ENCODE measurements at regions not wholly inside any gene's neighbourhood (a gene's known extent, or its start where the extent isn't known, plus 50 kb on each side); places are given as distances from the start of the nearest gene placed in this dataset.

GRCh38 chr5:8864053-8864452 lies 681.8 kb downstream of the SEMA5A start:
- H3K9me3 ChIP-seq (replicated peaks in 1 of 3): no peaks in the 10 kb centered on the region
- intact Hi-C loops (cut with DNase I): no loop called here
- H3K27ac ChIP-seq: no peak overlapping the region
- TF ChIP-seq, protein P1, sequence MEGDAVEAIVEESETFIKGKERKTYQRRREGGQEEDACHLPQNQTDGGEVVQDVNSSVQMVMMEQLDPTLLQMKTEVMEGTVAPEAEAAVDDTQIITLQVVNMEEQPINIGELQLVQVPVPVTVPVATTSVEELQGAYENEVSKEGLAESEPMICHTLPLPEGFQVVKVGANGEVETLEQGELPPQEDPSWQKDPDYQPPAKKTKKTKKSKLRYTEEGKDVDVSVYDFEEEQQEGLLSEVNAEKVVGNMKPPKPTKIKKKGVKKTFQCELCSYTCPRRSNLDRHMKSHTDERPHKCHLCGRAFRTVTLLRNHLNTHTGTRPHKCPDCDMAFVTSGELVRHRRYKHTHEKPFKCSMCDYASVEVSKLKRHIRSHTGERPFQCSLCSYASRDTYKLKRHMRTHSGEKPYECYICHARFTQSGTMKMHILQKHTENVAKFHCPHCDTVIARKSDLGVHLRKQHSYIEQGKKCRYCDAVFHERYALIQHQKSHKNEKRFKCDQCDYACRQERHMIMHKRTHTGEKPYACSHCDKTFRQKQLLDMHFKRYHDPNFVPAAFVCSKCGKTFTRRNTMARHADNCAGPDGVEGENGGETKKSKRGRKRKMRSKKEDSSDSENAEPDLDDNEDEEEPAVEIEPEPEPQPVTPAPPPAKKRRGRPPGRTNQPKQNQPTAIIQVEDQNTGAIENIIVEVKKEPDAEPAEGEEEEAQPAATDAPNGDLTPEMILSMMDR (IDR thresholded peaks at IDR 0.05): no peak
- no peak for TF ChIP-seq POLR2A (IDR thresholded peaks at IDR 0.05)
- WGBS, 4 donors: 41 to 69% (median 51%) methylated on average over 4 of the region's 4 CpGs
- DNase-seq: no peak
- H3K4me1 ChIP-seq (replicated peaks in 1 of 2): no peaks in the 10 kb centered on the region
- H3K36me3 ChIP-seq (replicated peaks in 1 of 2): no peaks in the 10 kb centered on the region
- no peak overlapping the region for H3K4me3 ChIP-seq
- no peaks in the 10 kb centered on the region for H3K27me3 ChIP-seq

- H3K4me3 ChIP-seq: no peak overlapping the region
Observed at GRCh38 chr5:8865266-8865665, 680.6 kb downstream of the SEMA5A start.

DNA sequence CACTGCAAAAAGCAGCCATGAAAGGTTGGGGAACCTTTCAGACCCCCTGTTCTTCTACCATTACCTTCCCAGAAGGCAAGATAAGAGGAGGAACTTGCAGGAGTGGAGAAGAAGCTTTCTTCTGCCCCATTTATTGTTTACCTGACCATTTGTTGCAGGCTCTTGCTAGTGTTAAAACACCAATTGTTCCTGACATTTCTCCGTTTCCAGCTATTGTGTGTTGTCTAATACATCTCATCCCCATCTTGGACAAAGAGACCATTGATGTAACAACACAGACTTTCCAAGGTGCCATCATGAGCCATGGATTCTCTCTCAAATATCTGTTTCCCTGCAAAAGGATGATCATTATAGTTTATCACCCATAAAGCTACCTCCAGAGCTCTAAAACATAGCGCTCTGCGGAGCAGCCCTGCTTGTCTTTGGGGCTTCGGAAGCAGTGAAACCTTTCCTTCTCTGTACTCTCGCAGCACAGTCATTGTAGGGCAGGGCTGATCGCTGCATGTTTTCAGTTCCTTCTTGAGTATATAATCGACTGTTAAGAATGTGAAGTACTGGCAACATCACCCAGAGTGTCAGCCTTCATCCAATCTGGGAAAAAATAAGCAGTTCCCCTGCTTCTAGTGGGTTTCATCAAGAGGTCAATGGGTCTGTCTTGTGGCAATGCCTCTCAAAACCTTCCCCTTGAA lies 680.0 kb downstream of the SEMA5A start:
- Histone ChIP-seq H3K36me3 (replicated peaks in 1 of 2) (no peaks in the 10 kb centered on the region), H3K9me3 (replicated peaks in 1 of 3) (no peaks in the 10 kb centered on the region), H3K27me3 (no peaks in the 10 kb centered on the region), H3K4me3 (no peak overlapping the region), H3K4me1 (replicated peaks in 1 of 2) (no peaks in the 10 kb centered on the region), H3K27ac (no peak overlapping the region)
- DNase-seq: no peak
- no peak for TF ChIP-seq POLR2A (IDR thresholded peaks at IDR 0.05)
- TF ChIP-seq, protein P1 (IDR thresholded peaks at IDR 0.05): no peak
- intact Hi-C loops (cut with DNase I): no loop called here
- 71 to 84% (median 76%) methylated on average over 7 of the region's 7 CpGs for WGBS, 4 donors

More at GRCh38 chr5:8865266-8865665, 680.6 kb downstream of the SEMA5A start:
- Histone ChIP-seq H3K27me3 (no peaks in the 10 kb centered on the region), H3K36me3 (replicated peaks in 1 of 2) (no peaks in the 10 kb centered on the region), H3K4me1 (replicated peaks in 1 of 2) (no peaks in the 10 kb centered on the region), H3K9me3 (replicated peaks in 1 of 3) (no peaks in the 10 kb centered on the region), H3K27ac (no peak overlapping the region)
- intact Hi-C loops (cut with DNase I): no loop called here
- WGBS, 4 donors: 41 to 50% (median 42%) methylated on average over 5 of the region's 5 CpGs
- DNase-seq: no peak
- TF ChIP-seq, protein P1 (IDR thresholded peaks at IDR 0.05): no peak
- TF ChIP-seq POLR2A (IDR thresholded peaks at IDR 0.05): no peak

- DNase-seq: no peak
- no peak for TF ChIP-seq POLR2A (IDR thresholded peaks at IDR 0.05)
- TF ChIP-seq, protein P1 (IDR thresholded peaks at IDR 0.05): no peak
- WGBS, 4 donors: 67 to 75% (median 73%) methylated on average over 1 of the region's 1 CpG
- Histone ChIP-seq H3K36me3 (replicated peaks in 1 of 2) (no peaks in the 10 kb centered on the region), H3K9me3 (replicated peaks in 1 of 3) (no peaks in the 10 kb centered on the region), H3K4me1 (replicated peaks in 1 of 2) (no peaks in the 10 kb centered on the region), H3K27ac (no peak overlapping the region), H3K27me3 (no peaks in the 10 kb centered on the region), H3K4me3 (no peak overlapping the region)
- intact Hi-C loops (cut with DNase I): no loop called here
Observed at GRCh38 chr5:8868283-8868682, 677.6 kb downstream of the SEMA5A start.
